ENCODE measurements at regions not wholly inside any gene's neighbourhood (a gene's known extent, or its start where the extent isn't known, plus 50 kb on each side); places are given as distances from the start of the nearest gene placed in this dataset.

- TF ChIP-seq POLR2A (IDR thresholded peaks at IDR 0.05) (no peak), CTCF (IDR thresholded peaks at IDR 0.05) (no peak), POLR2AphosphoS5 (IDR thresholded peaks at IDR 0.05) (no peak), EP300 (IDR thresholded peaks at IDR 0.05) (no peak)
Measured at GRCh38 chr1:229170778-229171505, 100.0 kb upstream of the RAB4A start.
